ENCODE measurements at regions not wholly inside any gene's neighbourhood (a gene's known extent, or its start where the extent isn't known, plus 50 kb on each side); places are given as distances from the start of the nearest gene placed in this dataset.

GRCh38 chr18:56374007-56374655, 264.3 kb downstream of the TXNL1 start:
- 90% methylated on average over 2 of the region's 3 CpGs for WGBS (ENCODE audit: insufficient coverage)
- H3K27ac Mint-ChIP-seq: no peak overlapping the region

GRCh38 chr18:56373601-56374000, 264.8 kb downstream of the TXNL1 start:
- WGBS (ENCODE audit: insufficient coverage): 100% methylated on average over 1 of the region's 2 CpGs
- no peak for TF ChIP-seq CTCF (IDR thresholded peaks at IDR 0.05)
- H2AFZ ChIP-seq (ENCODE audit: insufficient read depth, low read depth, low read length, poor library complexity, severe bottlenecking): no peak overlapping the region
- H3K4me3 ChIP-seq (replicated peaks in 1 of 3; ENCODE audit: low read depth in 2 of 3, low read length in 3 of 3): no peak overlapping the region
- no peaks in the 10 kb centered on the region for H3K36me3 Mint-ChIP-seq
- DNase-seq: no peak
- H3K9me3 ChIP-seq (replicated peaks in 1 of 2; ENCODE audit: control insufficient read depth in 1 of 2, insufficient read depth in 1 of 2, low read length in 2 of 2): no peaks in the 10 kb centered on the region
- no peak overlapping the region for H3K27ac Mint-ChIP-seq
- no peak overlapping the region for H3K4me2 ChIP-seq (replicated peaks; ENCODE audit: extremely low read depth, low read length, poor library complexity, severe bottlenecking)
- no peaks in the 10 kb centered on the region for H3K4me1 Mint-ChIP-seq
- H3K79me2 ChIP-seq (ENCODE audit: insufficient read depth, low read length): no peaks in the 10 kb centered on the region
- H3K36me3 ChIP-seq (replicated peaks in 1 of 2; ENCODE audit: control insufficient read depth in 1 of 2, insufficient read depth in 2 of 2, low read length in 2 of 2): no peaks in the 10 kb centered on the region
- H3K4me1 ChIP-seq (ENCODE audit: control insufficient read depth in 1 of 2, insufficient read depth in 2 of 2, low read length in 2 of 2): no peaks in the 10 kb centered on the region
- H3K27me3 ChIP-seq (ENCODE audit: control insufficient read depth in 2 of 2, insufficient read depth in 2 of 2, low read length in 2 of 2): no peaks in the 10 kb centered on the region
- peaks cover 0 to 3% (median 0%) of the 10 kb centered on the region in 7 donors for H3K9me3 Mint-ChIP-seq
- H3K27me3 Mint-ChIP-seq (ENCODE audit: low read depth in 3 of 3): peaks cover 0 to 2% (median 0%) of the 10 kb centered on the region in 3 donors
- no peak overlapping the region for H3K9ac ChIP-seq (ENCODE audit: insufficient read depth, low read length, poor library complexity, severe bottlenecking)
- no peaks in the 10 kb centered on the region for H4K20me1 ChIP-seq (ENCODE audit: insufficient read depth, low read length)
- H3K27ac ChIP-seq (ENCODE audit: low read depth in 1 of 2, low read length in 2 of 2): no peak overlapping the region
- H3K4me3 Mint-ChIP-seq: no peak overlapping the region
- intact Hi-C loops (cut with micrococcal nuclease): no loop called here

More at GRCh38 chr18:56374007-56374655, 264.3 kb downstream of the TXNL1 start:
- Mint-ChIP-seq H3K36me3 (no peaks in the 10 kb centered on the region), H3K27me3 (ENCODE audit: low read depth in 3 of 3) (peaks cover 0 to 2% (median 0%) of the 10 kb centered on the region in 3 donors), H3K4me1 (peaks cover 1% of the 10 kb centered on the region), H3K9me3 (peaks cover 0 to 3% (median 0%) of the 10 kb centered on the region in 7 donors), H3K4me3 (no peak overlapping the region)
- Histone ChIP-seq H3K9ac (ENCODE audit: insufficient read depth, low read length, poor library complexity, severe bottlenecking) (no peak overlapping the region), H2AFZ (ENCODE audit: insufficient read depth, low read depth, low read length, poor library complexity, severe bottlenecking) (no peak overlapping the region), H3K4me3 (replicated peaks in 1 of 3; ENCODE audit: low read depth in 2 of 3, low read length in 3 of 3) (no peak overlapping the region), H3K79me2 (ENCODE audit: insufficient read depth, low read length) (no peaks in the 10 kb centered on the region), H3K27me3 (ENCODE audit: control insufficient read depth in 2 of 2, insufficient read depth in 2 of 2, low read length in 2 of 2) (no peaks in the 10 kb centered on the region), H3K9me3 (replicated peaks in 1 of 2; ENCODE audit: control insufficient read depth in 1 of 2, insufficient read depth in 1 of 2, low read length in 2 of 2) (no peaks in the 10 kb centered on the region), H4K20me1 (ENCODE audit: insufficient read depth, low read length) (no peaks in the 10 kb centered on the region), H3K4me1 (ENCODE audit: control insufficient read depth in 1 of 2, insufficient read depth in 2 of 2, low read length in 2 of 2) (no peaks in the 10 kb centered on the region), H3K27ac (ENCODE audit: low read depth in 1 of 2, low read length in 2 of 2) (no peak overlapping the region), H3K4me2 (replicated peaks; ENCODE audit: extremely low read depth, low read length, poor library complexity, severe bottlenecking) (no peak overlapping the region), H3K36me3 (replicated peaks in 1 of 2; ENCODE audit: control insufficient read depth in 1 of 2, insufficient read depth in 2 of 2, low read length in 2 of 2) (no peaks in the 10 kb centered on the region)
- DNase-seq: no peak
- no peak for TF ChIP-seq CTCF (IDR thresholded peaks at IDR 0.05)
- intact Hi-C loops (cut with micrococcal nuclease): no loop called here
